ENCODE measurements at regions not wholly inside any gene's neighbourhood (a gene's known extent, or its start where the extent isn't known, plus 50 kb on each side); places are given as distances from the start of the nearest gene placed in this dataset.

DNA sequence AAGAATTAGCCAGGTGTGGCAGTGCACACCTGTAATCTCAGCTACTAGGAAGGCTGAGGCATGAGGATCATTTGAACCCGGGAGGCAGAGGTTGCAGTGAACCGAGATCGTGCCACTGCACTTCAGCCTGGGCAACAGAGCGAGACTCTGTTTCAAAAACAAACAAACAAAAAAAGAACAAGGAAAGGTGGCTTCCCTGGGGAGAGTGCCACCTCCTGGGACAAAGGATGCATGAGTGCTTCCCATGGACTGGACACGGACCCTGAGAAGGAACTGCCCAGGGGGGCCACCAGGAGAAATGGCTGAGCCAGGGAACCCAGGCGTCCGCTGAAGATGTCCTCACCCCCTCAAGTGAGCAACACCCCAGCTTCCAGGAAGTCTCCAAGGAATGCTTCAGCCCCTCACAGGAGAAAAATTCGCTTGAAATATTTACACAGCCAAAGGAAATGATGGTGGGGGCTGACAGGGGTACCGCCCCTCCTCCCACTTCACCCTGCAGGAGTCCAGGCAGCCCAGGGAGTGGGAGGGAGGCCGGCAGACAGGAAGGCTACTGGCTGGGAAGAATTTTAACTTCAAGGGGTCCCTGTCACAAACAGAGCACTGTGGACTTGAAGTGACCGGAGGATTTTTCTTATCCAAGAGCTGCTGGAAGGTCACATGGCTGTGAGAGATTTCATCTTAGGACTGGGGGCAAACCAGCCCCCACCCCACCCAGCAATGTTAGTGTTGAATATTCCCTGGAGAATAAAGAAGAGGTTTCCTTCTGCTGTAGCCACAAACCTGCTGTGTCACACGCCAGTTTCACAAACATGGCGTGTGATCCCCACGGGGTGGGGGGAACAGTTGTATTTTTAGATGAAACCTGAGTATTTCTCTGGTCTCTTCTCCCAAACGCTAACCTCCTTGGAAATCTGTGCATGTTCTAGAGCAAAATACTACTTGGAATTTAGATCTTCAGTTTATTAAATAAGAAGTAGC lies 90.8 kb upstream of the SLC25A33 start:
- no peak for TF ChIP-seq CTCF (IDR thresholded peaks at IDR 0.05; ENCODE audit: borderline replicate concordance, extremely low read depth, insufficient read depth)
- intact Hi-C loops (cut with DNase I) = no loop called here
- H3K36me3 ChIP-seq (ENCODE audit: control insufficient read depth in 2 of 3, insufficient read depth in 3 of 3, low read length in 3 of 3) = no peaks in the 10 kb centered on the region
- H3K9me3 ChIP-seq (ENCODE audit: control insufficient read depth in 2 of 3, insufficient read depth in 1 of 3, low read length in 3 of 3) = no peaks in the 10 kb centered on the region
- peaks cover 2 to 19% (median 9%) of the 10 kb centered on the region in 3 donors for H3K4me1 ChIP-seq (ENCODE audit: control insufficient read depth in 2 of 3, insufficient read depth in 2 of 3, low read depth in 1 of 3, low read length in 3 of 3)
- no peaks in the 10 kb centered on the region for H3K27me3 ChIP-seq (ENCODE audit: control insufficient read depth, insufficient read depth, low read length)
- no peak overlapping the region for H3K27ac ChIP-seq (ENCODE audit: low read depth in 2 of 2, low read length in 2 of 2)
- no peak for FAIRE-seq
- DNase-seq = peak in 3 of 5 donors; percentile 42 to 52 (median 50)
- no peak overlapping the region for H3K9ac ChIP-seq (ENCODE audit: low read length in 3 of 3)
- peak overlapping the region in 1 of 3 donors; percentile 6 for H3K4me3 ChIP-seq (ENCODE audit: low read length in 3 of 3)

- H3K27me3 ChIP-seq (ENCODE audit: control insufficient read depth, insufficient read depth, low read length) = no peaks in the 10 kb centered on the region
- H3K4me3 ChIP-seq (ENCODE audit: low read length in 3 of 3) = peak overlapping the region in 1 of 3 donors; percentile 6
- peak in 2 of 5 donors; percentile 50 to 54 for DNase-seq
- H3K36me3 ChIP-seq (ENCODE audit: control insufficient read depth in 2 of 3, insufficient read depth in 3 of 3, low read length in 3 of 3) = no peaks in the 10 kb centered on the region
- H3K4me1 ChIP-seq (ENCODE audit: control insufficient read depth in 2 of 3, insufficient read depth in 2 of 3, low read depth in 1 of 3, low read length in 3 of 3) = peaks cover 6 to 25% (median 9%) of the 10 kb centered on the region in 3 donors
- no peaks in the 10 kb centered on the region for H3K9me3 ChIP-seq (ENCODE audit: control insufficient read depth in 2 of 3, insufficient read depth in 1 of 3, low read length in 3 of 3)
- intact Hi-C loops (cut with DNase I) = no loop called here
- no peak overlapping the region for H3K27ac ChIP-seq (ENCODE audit: low read depth in 2 of 2, low read length in 2 of 2)
- no peak overlapping the region for H3K9ac ChIP-seq (ENCODE audit: low read length in 3 of 3)
- no peak for TF ChIP-seq CTCF (IDR thresholded peaks at IDR 0.05; ENCODE audit: borderline replicate concordance, extremely low read depth, insufficient read depth)
- no peak for FAIRE-seq
Measured at GRCh38 chr1:9449110-9449627, 90.1 kb upstream of the SLC25A33 start.

DNA sequence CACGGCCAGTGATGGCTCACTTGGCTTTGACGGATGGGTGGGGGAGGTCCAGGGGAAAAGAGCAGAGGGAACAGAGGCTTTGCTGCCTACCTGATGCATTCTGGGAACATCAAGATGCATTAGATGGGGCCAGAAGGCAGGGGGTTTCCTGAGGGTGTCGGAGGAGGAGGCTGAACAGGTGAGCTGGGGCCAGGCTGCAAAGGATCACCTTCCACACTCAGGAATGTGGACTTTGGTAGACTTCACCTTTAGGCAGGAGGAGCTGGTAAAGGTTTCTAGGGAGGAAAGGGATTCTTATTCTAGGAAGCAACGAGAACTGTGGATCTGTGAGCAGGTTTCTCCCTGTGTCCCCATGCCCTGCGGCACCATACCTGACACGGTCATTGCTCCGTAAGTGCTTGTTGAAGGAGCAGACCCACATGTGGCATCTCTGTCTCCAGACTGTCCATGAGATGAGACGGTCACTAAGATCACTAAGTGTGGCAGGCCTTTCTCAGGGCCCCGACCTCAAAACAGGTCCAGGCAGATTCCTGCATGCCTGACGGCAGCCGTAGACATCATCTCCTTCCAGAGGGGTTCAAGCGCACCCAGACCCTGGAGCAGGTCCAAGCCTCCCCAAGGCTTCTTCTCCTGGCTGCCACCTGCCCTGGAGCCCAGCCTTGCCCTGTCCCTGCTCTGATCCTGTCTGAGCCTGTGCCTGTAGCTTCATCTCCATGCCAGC lies 89.1 kb upstream of the SLC25A33 start:
- intact Hi-C loops (cut with DNase I) = loop anchor here (10.0 kb wide), 2 partner anchors 95 to 165 kb away; no protein-coding TSS in a partner anchor
- H3K36me3 ChIP-seq (ENCODE audit: control insufficient read depth in 2 of 3, insufficient read depth in 3 of 3, low read length in 3 of 3) = no peaks in the 10 kb centered on the region
- FAIRE-seq (no peak), DNase-seq (no peak)
- TF ChIP-seq CTCF (IDR thresholded peaks at IDR 0.05; ENCODE audit: borderline replicate concordance, extremely low read depth, insufficient read depth) = no peak
- H3K27me3 ChIP-seq (ENCODE audit: control insufficient read depth, insufficient read depth, low read length) = no peaks in the 10 kb centered on the region
- H3K27ac ChIP-seq (ENCODE audit: low read depth in 2 of 2, low read length in 2 of 2) = no peak overlapping the region
- H3K9me3 ChIP-seq (ENCODE audit: control insufficient read depth in 2 of 3, insufficient read depth in 1 of 3, low read length in 3 of 3) = no peaks in the 10 kb centered on the region
- H3K4me1 ChIP-seq (ENCODE audit: control insufficient read depth in 2 of 3, insufficient read depth in 2 of 3, low read depth in 1 of 3, low read length in 3 of 3) = peaks cover 6 to 28% (median 9%) of the 10 kb centered on the region in 3 donors
- H3K9ac ChIP-seq (ENCODE audit: low read length in 3 of 3) = peak overlapping the region in 1 of 3 donors; percentile 12
- no peak overlapping the region for H3K4me3 ChIP-seq (ENCODE audit: low read length in 3 of 3)

All from kidney (tissue), 13 donors.